Mesothelial cell of epicardium (in vitro differentiated cells): ENCODE measurements at regions not wholly inside any gene's neighbourhood (a gene's known extent, or its start where the extent isn't known, plus 50 kb on each side); places are given as distances from the start of the nearest gene placed in this dataset.
"Not testable (repeated sequence)": the region's sequence is repeated elsewhere in the genome, so short reads cannot be mapped to it uniquely, and the experiment has no call there.

ENCODE experiments used
- DNase-seq, 2 experiments: peaks; one replicate each; pipeline ENCODE4 v3.0.0; 2021; ENCODE audit warnings: low spot score in 2 of 2; ENCODE audit not compliant: unreplicated experiment in 2 of 2
- H3K27ac Mint-ChIP-seq: 2 replicates; pipeline ENCODE4 v1.8.0; 2021; ENCODE audit warnings: mixed read lengths
- H3K27me3 Mint-ChIP-seq: 2 replicates; pipeline ENCODE4 v1.8.0; 2021; ENCODE audit warnings: low read depth, mixed read lengths
- H3K36me3 Mint-ChIP-seq: 2 replicates; pipeline ENCODE4 v1.8.0; 2021; ENCODE audit warnings: mixed read lengths
- H3K4me1 Mint-ChIP-seq: 2 replicates; pipeline ENCODE4 v1.8.0; 2021; ENCODE audit warnings: mixed read lengths
- H3K4me3 Mint-ChIP-seq: 2 replicates; pipeline ENCODE4 v1.8.0; 2021; ENCODE audit warnings: mild to moderate bottlenecking, moderate library complexity, mixed read lengths
- H3K9me3 Mint-ChIP-seq: 2 replicates; pipeline ENCODE4 v1.8.0; 2021; ENCODE audit warnings: mixed read lengths
- TF ChIP-seq, protein P1 (sequence below): fragments of 200-600 bp; sonication (generic); IDR thresholded peaks from one replicate; pipeline ENCODE4 v1.5.0; 2021; ENCODE audit warnings: antibody characterized with exemption; ENCODE audit not compliant: unreplicated experiment

DNA sequence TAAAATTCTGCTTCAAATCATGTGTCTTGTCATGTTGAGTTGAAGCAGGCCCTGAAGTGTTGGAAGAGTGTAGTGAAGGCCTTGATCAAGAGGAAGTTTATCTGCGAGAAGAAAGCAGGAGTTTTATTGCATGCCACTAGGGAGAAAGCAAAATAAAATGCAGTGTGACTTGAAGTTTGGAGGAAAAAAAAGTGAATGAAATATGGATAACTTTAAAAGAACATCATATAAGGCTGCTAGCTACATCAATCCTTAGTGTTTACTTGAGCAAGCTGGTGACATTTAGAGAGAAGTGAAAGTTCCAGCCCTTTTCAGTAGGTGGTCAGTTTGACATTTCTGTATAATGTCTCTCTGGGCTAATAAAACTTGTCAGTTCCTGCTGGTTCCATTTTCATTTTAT, 841.1 kb downstream of the TMTC2 start:
- DNase-seq = no peak
- no peaks in the 10 kb centered on the region for H3K4me1 Mint-ChIP-seq
- TF ChIP-seq, protein P1, sequence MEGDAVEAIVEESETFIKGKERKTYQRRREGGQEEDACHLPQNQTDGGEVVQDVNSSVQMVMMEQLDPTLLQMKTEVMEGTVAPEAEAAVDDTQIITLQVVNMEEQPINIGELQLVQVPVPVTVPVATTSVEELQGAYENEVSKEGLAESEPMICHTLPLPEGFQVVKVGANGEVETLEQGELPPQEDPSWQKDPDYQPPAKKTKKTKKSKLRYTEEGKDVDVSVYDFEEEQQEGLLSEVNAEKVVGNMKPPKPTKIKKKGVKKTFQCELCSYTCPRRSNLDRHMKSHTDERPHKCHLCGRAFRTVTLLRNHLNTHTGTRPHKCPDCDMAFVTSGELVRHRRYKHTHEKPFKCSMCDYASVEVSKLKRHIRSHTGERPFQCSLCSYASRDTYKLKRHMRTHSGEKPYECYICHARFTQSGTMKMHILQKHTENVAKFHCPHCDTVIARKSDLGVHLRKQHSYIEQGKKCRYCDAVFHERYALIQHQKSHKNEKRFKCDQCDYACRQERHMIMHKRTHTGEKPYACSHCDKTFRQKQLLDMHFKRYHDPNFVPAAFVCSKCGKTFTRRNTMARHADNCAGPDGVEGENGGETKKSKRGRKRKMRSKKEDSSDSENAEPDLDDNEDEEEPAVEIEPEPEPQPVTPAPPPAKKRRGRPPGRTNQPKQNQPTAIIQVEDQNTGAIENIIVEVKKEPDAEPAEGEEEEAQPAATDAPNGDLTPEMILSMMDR = no peak
- H3K9me3 Mint-ChIP-seq = peaks cover 9% of the 10 kb centered on the region
- H3K27me3 Mint-ChIP-seq = no peaks in the 10 kb centered on the region
- no peak overlapping the region for H3K27ac Mint-ChIP-seq
- peaks cover 2% of the 10 kb centered on the region for H3K36me3 Mint-ChIP-seq
- H3K4me3 Mint-ChIP-seq = no peak overlapping the region

DNA sequence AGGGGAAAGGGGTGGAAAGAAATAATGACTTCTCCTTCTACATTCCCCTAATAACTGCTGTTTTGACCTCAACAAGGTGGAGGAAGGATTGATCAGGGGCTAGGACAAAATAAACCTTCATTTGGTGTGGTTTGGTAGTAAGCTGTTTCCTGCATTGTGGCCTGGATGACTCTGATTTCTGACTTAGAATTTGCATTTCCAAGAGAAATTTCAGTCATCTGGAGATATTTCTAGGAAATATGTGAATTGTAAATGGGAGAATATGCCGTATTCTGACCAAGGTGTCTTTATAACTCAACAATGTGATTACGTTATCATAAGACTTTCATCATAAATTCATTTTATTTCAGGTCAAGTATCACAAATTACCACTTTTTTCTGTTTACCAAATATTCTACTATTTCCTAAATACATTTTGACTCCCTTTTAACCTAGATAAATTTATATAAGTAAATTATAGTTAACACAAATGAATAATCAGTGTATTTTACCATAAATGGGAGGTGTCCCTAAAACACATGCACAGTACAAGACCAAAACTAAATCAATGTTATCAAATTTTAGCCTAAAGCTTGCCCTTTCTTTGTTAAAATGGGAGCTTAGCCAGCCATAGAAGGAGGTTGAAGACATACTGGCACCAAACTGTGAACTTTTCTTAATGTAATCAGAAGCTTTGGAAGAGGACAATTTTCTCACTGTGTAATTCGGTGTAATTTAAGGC, 828.8 kb downstream of the TMTC2 start:
- Mint-ChIP-seq H3K4me3 (no peak overlapping the region), H3K27ac (no peak overlapping the region), H3K27me3 (no peaks in the 10 kb centered on the region), H3K9me3 (no peaks in the 10 kb centered on the region), H3K4me1 (no peaks in the 10 kb centered on the region), H3K36me3 (no peaks in the 10 kb centered on the region)
- DNase-seq = no peak
- TF ChIP-seq, protein P1 = no peak

DNA sequence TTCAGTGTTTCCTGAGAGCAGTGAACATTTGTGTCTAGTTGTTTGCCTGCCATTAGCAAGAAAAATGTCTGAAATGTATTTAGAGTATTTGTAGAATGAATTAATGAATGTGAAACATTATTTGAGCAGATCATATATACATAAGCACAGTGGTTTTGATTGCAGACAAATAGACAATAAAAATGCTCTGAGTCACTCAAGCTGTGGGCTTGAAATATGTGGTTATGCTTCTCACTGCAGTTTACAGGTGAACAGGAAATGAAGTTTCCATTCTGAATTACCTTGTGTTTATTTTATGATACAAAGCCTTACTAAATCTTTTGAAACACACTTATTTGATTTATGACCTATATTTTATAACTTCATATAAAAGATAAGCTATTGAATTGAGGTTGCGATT, 827.7 kb downstream of the TMTC2 start:
- Mint-ChIP-seq H3K4me1 (no peaks in the 10 kb centered on the region), H3K27ac (no peak overlapping the region), H3K9me3 (no peaks in the 10 kb centered on the region), H3K27me3 (no peaks in the 10 kb centered on the region), H3K4me3 (no peak overlapping the region), H3K36me3 (no peaks in the 10 kb centered on the region)
- DNase-seq = no peak
- TF ChIP-seq, protein P1 = no peak

DNA sequence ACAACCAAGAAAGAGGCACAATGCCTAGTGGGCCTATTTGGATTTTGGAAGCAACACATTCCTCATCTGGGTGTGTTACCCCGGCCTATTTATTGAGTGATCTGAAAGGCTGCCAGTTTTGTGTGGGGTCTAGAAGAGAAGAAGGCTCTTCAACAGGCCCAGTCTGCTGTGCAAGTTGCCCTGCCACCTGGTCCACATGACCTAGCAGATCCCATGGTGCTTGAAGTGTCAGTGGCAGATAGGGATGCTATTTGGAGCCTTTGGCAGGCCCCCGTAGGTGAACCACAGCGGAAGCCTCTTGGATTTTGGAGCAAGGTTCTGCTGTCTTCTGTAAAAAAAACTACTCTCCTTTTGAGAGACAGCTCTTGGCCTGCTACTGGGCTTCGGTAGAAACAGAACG, 820.1 kb downstream of the TMTC2 start:
- Mint-ChIP-seq H3K27me3 (no peaks in the 10 kb centered on the region), H3K27ac (no peak overlapping the region), H3K36me3 (no peaks in the 10 kb centered on the region), H3K9me3 (peaks cover 12% of the 10 kb centered on the region), H3K4me3 (no peak overlapping the region), H3K4me1 (no peaks in the 10 kb centered on the region)
- DNase-seq = no peak
- TF ChIP-seq, protein P1 = no peak

DNA sequence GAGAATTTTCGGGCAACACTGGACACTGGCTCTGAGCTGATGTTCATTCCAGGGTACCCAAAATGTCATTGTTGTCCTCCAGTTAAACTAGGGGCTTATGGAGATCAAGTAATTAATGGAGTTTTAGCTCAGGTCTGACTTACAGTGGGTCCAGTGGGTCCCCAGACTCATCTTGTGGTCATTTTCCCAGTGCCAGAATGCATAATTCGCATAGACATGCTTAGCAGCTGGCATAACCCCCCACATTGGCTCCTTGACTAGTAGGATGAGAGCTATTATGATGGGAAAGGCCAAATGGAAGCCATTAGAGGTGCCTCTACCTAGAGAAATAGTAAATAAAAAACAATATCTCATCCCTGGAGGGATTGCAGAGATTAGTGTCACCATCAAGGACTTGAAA, 818.9 kb downstream of the TMTC2 start:
- H3K4me3 Mint-ChIP-seq = no peak overlapping the region
- no peak for DNase-seq
- TF ChIP-seq, protein P1 = no peak
- H3K9me3 Mint-ChIP-seq = peaks cover 23% of the 10 kb centered on the region
- no peaks in the 10 kb centered on the region for H3K27me3 Mint-ChIP-seq
- H3K36me3 Mint-ChIP-seq = peaks cover 2% of the 10 kb centered on the region
- H3K27ac Mint-ChIP-seq = no peak overlapping the region
- H3K4me1 Mint-ChIP-seq = no peaks in the 10 kb centered on the region

DNA sequence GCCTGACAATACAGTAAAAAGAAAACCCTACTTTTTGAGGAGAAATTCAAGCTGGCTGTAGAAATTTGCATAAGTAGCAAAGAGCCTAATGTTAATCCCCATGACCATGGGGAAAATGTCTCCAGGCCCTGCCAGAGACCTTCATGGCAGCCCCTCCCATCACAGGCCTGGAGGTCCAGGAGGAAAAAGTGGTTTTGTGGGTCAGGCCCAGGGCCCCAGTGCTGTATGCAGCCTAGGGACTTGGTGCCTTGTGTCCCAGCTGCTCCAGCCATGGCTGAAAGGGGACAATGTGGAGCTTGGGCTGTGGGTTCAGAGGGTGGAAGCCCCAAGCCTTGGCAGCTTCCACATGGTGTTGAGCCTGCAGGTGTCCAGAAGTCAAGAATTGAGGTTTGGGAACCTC, 813.2 kb downstream of the TMTC2 start:
- not testable (repeated sequence) for H3K36me3 Mint-ChIP-seq, DNase-seq, H3K27me3 Mint-ChIP-seq, H3K4me1 Mint-ChIP-seq, H3K27ac Mint-ChIP-seq, H3K4me3 Mint-ChIP-seq
- H3K9me3 Mint-ChIP-seq = peaks cover 28% of the 10 kb centered on the region
